Immature natural killer cell (primary cell): ENCODE measurements at regions not wholly inside any gene's neighbourhood (a gene's known extent, or its start where the extent isn't known, plus 50 kb on each side); places are given as distances from the start of the nearest gene placed in this dataset.
"Not testable (repeated sequence)": the region's sequence is repeated elsewhere in the genome, so short reads cannot be mapped to it uniquely, and the experiment has no call there.

Experiments
- DNase-seq, 3 donors: peaks; one replicate each; pipeline ENCODE4 v3.0.0; 2022; ENCODE audit warnings: mixed read lengths in 1 of 3
- H3K27ac Mint-ChIP-seq, 6 donors: one replicate each; pipeline ENCODE4 v1.8.0; 2020; ENCODE audit warnings: mixed read lengths in 6 of 6, mild to moderate bottlenecking in 5 of 6, inconsistent platforms in 4 of 6, moderate library complexity in 3 of 6
- H3K27me3 Mint-ChIP-seq, 3 donors: one replicate each; pipeline ENCODE4 v1.8.0; 2020 to 2021; ENCODE audit warnings: low read depth in 3 of 3, mild to moderate bottlenecking in 3 of 3, mixed read lengths in 3 of 3, moderate library complexity in 3 of 3, inconsistent platforms in 1 of 3
- H3K36me3 Mint-ChIP-seq, 3 donors: one replicate each; pipeline ENCODE4 v1.8.0; 2020; ENCODE audit warnings: mixed read lengths in 3 of 3, inconsistent platforms in 2 of 3, mild to moderate bottlenecking in 2 of 3
- H3K4me1 Mint-ChIP-seq, 2 donors: one replicate each; pipeline ENCODE4 v1.8.0; 2020; ENCODE audit warnings: inconsistent platforms in 2 of 2, mild to moderate bottlenecking in 2 of 2, mixed read lengths in 2 of 2, moderate library complexity in 1 of 2
- H3K4me3 Mint-ChIP-seq, 5 donors: one replicate each; pipeline ENCODE4 v1.8.0; 2020; ENCODE audit warnings: mild to moderate bottlenecking in 5 of 5, mixed read lengths in 5 of 5, inconsistent platforms in 3 of 5, moderate library complexity in 3 of 5
- H3K9me3 Mint-ChIP-seq, 6 donors: one replicate each; pipeline ENCODE4 v1.8.0; 2020; ENCODE audit warnings: mild to moderate bottlenecking in 6 of 6, mixed read lengths in 6 of 6, inconsistent platforms in 4 of 6, moderate library complexity in 3 of 6

- H3K4me1 Mint-ChIP-seq, H3K4me3 Mint-ChIP-seq, H3K9me3 Mint-ChIP-seq, H3K36me3 Mint-ChIP-seq, H3K27me3 Mint-ChIP-seq, H3K27ac Mint-ChIP-seq, DNase-seq: not testable (repeated sequence)
Observed at GRCh38 chr10:31664071-31664470, 264.6 kb downstream of the ARHGAP12 start.

GRCh38 chr10:31660300-31660699 lies 268.3 kb downstream of the ARHGAP12 start:
- no peaks in the 10 kb centered on the region for H3K36me3 Mint-ChIP-seq
- H3K27me3 Mint-ChIP-seq = peaks cover 1 to 7% (median 4%) of the 10 kb centered on the region in 3 donors
- DNase-seq = no peak
- H3K4me3 Mint-ChIP-seq = no peak overlapping the region
- no peak overlapping the region for H3K27ac Mint-ChIP-seq
- no peaks in the 10 kb centered on the region for H3K4me1 Mint-ChIP-seq
- H3K9me3 Mint-ChIP-seq = no peaks in the 10 kb centered on the region

GRCh38 chr10:31659665-31660064 lies 269.0 kb downstream of the ARHGAP12 start:
- Mint-ChIP-seq H3K27me3 (peaks cover 1 to 7% (median 2%) of the 10 kb centered on the region in 3 donors), H3K4me1 (no peaks in the 10 kb centered on the region), H3K9me3 (no peaks in the 10 kb centered on the region), H3K27ac (no peak overlapping the region), H3K36me3 (no peaks in the 10 kb centered on the region), H3K4me3 (no peak overlapping the region)
- DNase-seq = no peak

GRCh38 chr10:31657434-31657872 lies 271.2 kb downstream of the ARHGAP12 start:
- H3K36me3 Mint-ChIP-seq = no peaks in the 10 kb centered on the region
- H3K4me1 Mint-ChIP-seq = no peaks in the 10 kb centered on the region
- no peak overlapping the region for H3K27ac Mint-ChIP-seq
- no peak for DNase-seq
- H3K27me3 Mint-ChIP-seq = peaks cover 0 to 3% (median 2%) of the 10 kb centered on the region in 3 donors
- H3K4me3 Mint-ChIP-seq = no peak overlapping the region
- no peaks in the 10 kb centered on the region for H3K9me3 Mint-ChIP-seq

GRCh38 chr10:31656851-31657433 lies 271.7 kb downstream of the ARHGAP12 start:
- Mint-ChIP-seq H3K36me3 (no peaks in the 10 kb centered on the region), H3K27ac (no peak overlapping the region), H3K9me3 (no peaks in the 10 kb centered on the region), H3K27me3 (peaks cover 0 to 3% (median 2%) of the 10 kb centered on the region in 3 donors), H3K4me3 (no peak overlapping the region), H3K4me1 (no peaks in the 10 kb centered on the region)
- no peak for DNase-seq

- Mint-ChIP-seq H3K27ac (no peak overlapping the region), H3K4me1 (no peaks in the 10 kb centered on the region), H3K4me3 (no peak overlapping the region), H3K9me3 (no peaks in the 10 kb centered on the region), H3K27me3 (peaks cover 0 to 6% (median under 1%) of the 10 kb centered on the region in 3 donors), H3K36me3 (no peaks in the 10 kb centered on the region)
- no peak for DNase-seq
Observed at GRCh38 chr10:31652038-31652437, 276.6 kb downstream of the ARHGAP12 start.

- DNase-seq = no peak
- Mint-ChIP-seq H3K4me3 (no peak overlapping the region), H3K27me3 (peaks cover 0 to 3% (median 0%) of the 10 kb centered on the region in 3 donors), H3K36me3 (no peaks in the 10 kb centered on the region), H3K27ac (no peak overlapping the region), H3K9me3 (no peaks in the 10 kb centered on the region), H3K4me1 (no peaks in the 10 kb centered on the region)
Observed at GRCh38 chr10:31650010-31650409, 278.6 kb downstream of the ARHGAP12 start.

GRCh38 chr10:31648966-31649365 lies 279.7 kb downstream of the ARHGAP12 start:
- Mint-ChIP-seq H3K36me3 (no peaks in the 10 kb centered on the region), H3K27ac (no peak overlapping the region), H3K4me1 (no peaks in the 10 kb centered on the region), H3K27me3 (peaks cover 0 to 4% (median 0%) of the 10 kb centered on the region in 3 donors), H3K4me3 (no peak overlapping the region), H3K9me3 (no peaks in the 10 kb centered on the region)
- no peak for DNase-seq

- peaks cover 0 to 6% (median 0%) of the 10 kb centered on the region in 3 donors for H3K27me3 Mint-ChIP-seq
- no peaks in the 10 kb centered on the region for H3K4me1 Mint-ChIP-seq
- H3K9me3 Mint-ChIP-seq = no peaks in the 10 kb centered on the region
- no peak overlapping the region for H3K4me3 Mint-ChIP-seq
- H3K36me3 Mint-ChIP-seq = no peaks in the 10 kb centered on the region
- no peak overlapping the region for H3K27ac Mint-ChIP-seq
- no peak for DNase-seq
Observed at GRCh38 chr10:31647861-31648260, 280.8 kb downstream of the ARHGAP12 start.

GRCh38 chr10:31646519-31646918 lies 282.1 kb downstream of the ARHGAP12 start:
- Mint-ChIP-seq H3K27ac (no peak overlapping the region), H3K27me3 (peaks cover 0 to 5% (median 1%) of the 10 kb centered on the region in 3 donors), H3K9me3 (peaks cover 0 to under 1% (median 0%) of the 10 kb centered on the region in 6 donors), H3K4me3 (no peak overlapping the region), H3K36me3 (no peaks in the 10 kb centered on the region), H3K4me1 (no peaks in the 10 kb centered on the region)
- DNase-seq = no peak

- H3K27me3 Mint-ChIP-seq = peaks cover 0 to 4% (median 4%) of the 10 kb centered on the region in 3 donors
- DNase-seq = no peak
- no peak overlapping the region for H3K27ac Mint-ChIP-seq
- H3K4me3 Mint-ChIP-seq = no peak overlapping the region
- peaks cover 0 to 5% (median 0%) of the 10 kb centered on the region in 6 donors for H3K9me3 Mint-ChIP-seq
- no peaks in the 10 kb centered on the region for H3K4me1 Mint-ChIP-seq
- no peaks in the 10 kb centered on the region for H3K36me3 Mint-ChIP-seq
Observed at GRCh38 chr10:31645786-31646185, 282.8 kb downstream of the ARHGAP12 start.

GRCh38 chr10:31644931-31645633 lies 283.5 kb downstream of the ARHGAP12 start:
- Mint-ChIP-seq H3K9me3 (peaks cover 0 to 5% (median 0%) of the 10 kb centered on the region in 6 donors), H3K4me3 (no peak overlapping the region), H3K27me3 (peaks cover 0 to 8% (median 6%) of the 10 kb centered on the region in 3 donors), H3K27ac (no peak overlapping the region), H3K36me3 (no peaks in the 10 kb centered on the region), H3K4me1 (no peaks in the 10 kb centered on the region)
- DNase-seq = no peak

GRCh38 chr10:31642281-31642680 lies 286.4 kb downstream of the ARHGAP12 start:
- H3K4me3 Mint-ChIP-seq = no peak overlapping the region
- H3K27me3 Mint-ChIP-seq = peaks cover 4 to 8% (median 6%) of the 10 kb centered on the region in 3 donors
- H3K4me1 Mint-ChIP-seq = no peaks in the 10 kb centered on the region
- no peak overlapping the region for H3K27ac Mint-ChIP-seq
- no peaks in the 10 kb centered on the region for H3K36me3 Mint-ChIP-seq
- no peak for DNase-seq
- H3K9me3 Mint-ChIP-seq = peaks cover 0 to 9% (median 6%) of the 10 kb centered on the region in 6 donors

GRCh38 chr10:31635415-31636065 lies 293.1 kb downstream of the ARHGAP12 start:
- no peak for DNase-seq
- Mint-ChIP-seq H3K27ac (no peak overlapping the region), H3K9me3 (peaks cover 0 to 9% (median 4%) of the 10 kb centered on the region in 6 donors), H3K4me3 (no peak overlapping the region), H3K36me3 (no peaks in the 10 kb centered on the region), H3K27me3 (peaks cover 0 to 4% (median 4%) of the 10 kb centered on the region in 3 donors), H3K4me1 (no peaks in the 10 kb centered on the region)
